SU-DHL-6 (cell line): ENCODE measurements at regions not wholly inside any gene's neighbourhood (a gene's known extent, or its start where the extent isn't known, plus 50 kb on each side); places are given as distances from the start of the nearest gene placed in this dataset.

ENCODE experiments used
- H2AFZ ChIP-seq: fragments of 200-600 bp; sonication (generic); 2 replicates; pipeline ENCODE4 v1.6.1; 2014; ENCODE audit warnings: low read depth, mild to moderate bottlenecking, moderate library complexity, mixed read lengths, antibody characterized with exemption, low read length; ENCODE audit not compliant: severe bottlenecking
- H3F3A ChIP-seq: fragments of 200-600 bp; shearing (Covaris generic); 2 replicates; pipeline ENCODE4 v1.6.0; 2016; ENCODE audit warnings: antibody characterized with exemption, mild to moderate bottlenecking; ENCODE audit not compliant: insufficient read depth
- H3K27ac ChIP-seq: fragments of 200-600 bp; sonication (generic); 2 replicates; pipeline ENCODE4 v1.5.1; 2016; ENCODE audit warnings: low read depth, mild to moderate bottlenecking, low read length, moderate library complexity, mixed read lengths
- H3K27me3 ChIP-seq: fragments of 200-600 bp; sonication (generic), shearing (Covaris generic); 2 replicates; pipeline ENCODE4 v1.6.0; 2014; ENCODE audit warnings: mild to moderate bottlenecking, low read length
- H3K36me3 ChIP-seq: fragments of 200-600 bp; sonication (generic); 2 replicates; pipeline ENCODE4 v1.6.1; 2014; ENCODE audit warnings: mild to moderate bottlenecking, low read length, mixed read lengths
- H3K4me2 ChIP-seq: fragments of 300-600, 200-600 bp; shearing (Covaris generic), sonication (generic); 2 replicates; pipeline ENCODE4 v1.6.0; 2014; ENCODE audit warnings: low read length, low read depth, mild to moderate bottlenecking; ENCODE audit not compliant: poor library complexity, severe bottlenecking
- H3K4me3 ChIP-seq: fragments of 200-600 bp; sonication (generic); 2 replicates; pipeline ENCODE4 v1.5.1; 2014; ENCODE audit warnings: antibody characterized with exemption, low read length, mild to moderate bottlenecking, mixed read lengths; ENCODE audit not compliant: insufficient read depth, poor library complexity, severe bottlenecking
- H3K79me2 ChIP-seq: fragments of 200-600 bp; sonication (generic); 2 replicates; pipeline ENCODE4 v1.6.1; 2014; ENCODE audit warnings: mild to moderate bottlenecking, low read length, moderate library complexity; ENCODE audit not compliant: insufficient read depth
- H3K9ac ChIP-seq: fragments of 200-600 bp; sonication (generic); 2 replicates; pipeline ENCODE4 v1.7.0; 2014; ENCODE audit warnings: mild to moderate bottlenecking, low read length
- H3K9me2 ChIP-seq: fragments of 200-600 bp; sonication (generic); replicated peaks from 2 replicates; pipeline ENCODE4 v1.6.1; 2014; ENCODE audit warnings: low read length; ENCODE audit not compliant: insufficient read depth
- H3K9me3 ChIP-seq: fragments of 200-600 bp; sonication (generic); 2 replicates; pipeline ENCODE4 v1.6.1; 2014; ENCODE audit warnings: low read length, mixed read lengths; ENCODE audit not compliant: insufficient read depth
- H4K20me1 ChIP-seq: fragments of 200-600 bp; sonication (generic); 2 replicates; pipeline ENCODE4 v1.6.1; 2014; ENCODE audit warnings: low read depth, mild to moderate bottlenecking, antibody characterized with exemption, low read length, moderate library complexity, mixed read lengths
- CTCF ChIP-seq: fragments of 200-600 bp; sonication (generic); IDR thresholded peaks from one replicate; pipeline ENCODE4 v1.5.1; 2017; ENCODE audit warnings: antibody characterized with exemption, mild to moderate bottlenecking, low read length, moderate library complexity; ENCODE audit not compliant: insufficient read depth, poor library complexity, severe bottlenecking
- EZH2phosphoT487 ChIP-seq: fragments of 200-600 bp; sonication (generic), shearing (Covaris generic); conservative IDR thresholded peaks from 2 replicates; pipeline ENCODE4 v1.6.1; 2018; ENCODE audit warnings: mild to moderate bottlenecking, antibody characterized with exemption, low read length, moderate library complexity, mixed read lengths

- Histone ChIP-seq H3K4me2 (no peak overlapping the region), H3K9me3 (no peaks in the 10 kb centered on the region), H3K79me2 (no peaks in the 10 kb centered on the region), H3K27me3 (no peaks in the 10 kb centered on the region), H3K4me3 (no peak overlapping the region), H3K9me2 (no peaks in the 10 kb centered on the region), H3K9ac (no peak overlapping the region), H4K20me1 (no peaks in the 10 kb centered on the region), H3K27ac (no peak overlapping the region), H3K36me3 (no peaks in the 10 kb centered on the region), H3F3A (no peaks in the 10 kb centered on the region), H2AFZ (no peak overlapping the region)
- TF ChIP-seq EZH2phosphoT487 (no peak), CTCF (no peak)
Observed at GRCh38 chr15:70219256-70219895, 121.7 kb upstream of the TLE3 start.

GRCh38 chr15:70217226-70218160, 119.8 kb upstream of the TLE3 start:
- Histone ChIP-seq H3K9me3 (no peaks in the 10 kb centered on the region), H3K79me2 (no peaks in the 10 kb centered on the region)
- no peak for TF ChIP-seq CTCF
- TF ChIP-seq EZH2phosphoT487 = no peak

GRCh38 chr15:70215951-70216350, 118.2 kb upstream of the TLE3 start:
- Histone ChIP-seq H4K20me1 (no peaks in the 10 kb centered on the region), H3K27ac (no peak overlapping the region), H3K27me3 (no peaks in the 10 kb centered on the region), H3K9me2 (no peaks in the 10 kb centered on the region), H3K4me3 (no peak overlapping the region), H3K9me3 (no peaks in the 10 kb centered on the region), H2AFZ (no peak overlapping the region), H3K79me2 (no peaks in the 10 kb centered on the region), H3K4me2 (no peak overlapping the region), H3K36me3 (no peaks in the 10 kb centered on the region), H3F3A (no peaks in the 10 kb centered on the region), H3K9ac (no peak overlapping the region)
- TF ChIP-seq CTCF (no peak), EZH2phosphoT487 (no peak)

More at GRCh38 chr15:70217226-70218160, 119.8 kb upstream of the TLE3 start:
- no peak overlapping the region for H3K4me2 ChIP-seq
- no peak overlapping the region for H2AFZ ChIP-seq
- no peaks in the 10 kb centered on the region for H3K36me3 ChIP-seq
- H3K4me3 ChIP-seq = no peak overlapping the region
- no peaks in the 10 kb centered on the region for H4K20me1 ChIP-seq
- no peaks in the 10 kb centered on the region for H3F3A ChIP-seq
- H3K9me2 ChIP-seq = no peaks in the 10 kb centered on the region
- H3K27me3 ChIP-seq = no peaks in the 10 kb centered on the region
- H3K9ac ChIP-seq = no peak overlapping the region
- H3K27ac ChIP-seq = no peak overlapping the region
